ENCODE measurements at regions not wholly inside any gene's neighbourhood (a gene's known extent, or its start where the extent isn't known, plus 50 kb on each side); places are given as distances from the start of the nearest gene placed in this dataset.
"Not testable (repeated sequence)": the region's sequence is repeated elsewhere in the genome, so short reads cannot be mapped to it uniquely, and the experiment has no call there.

DNA sequence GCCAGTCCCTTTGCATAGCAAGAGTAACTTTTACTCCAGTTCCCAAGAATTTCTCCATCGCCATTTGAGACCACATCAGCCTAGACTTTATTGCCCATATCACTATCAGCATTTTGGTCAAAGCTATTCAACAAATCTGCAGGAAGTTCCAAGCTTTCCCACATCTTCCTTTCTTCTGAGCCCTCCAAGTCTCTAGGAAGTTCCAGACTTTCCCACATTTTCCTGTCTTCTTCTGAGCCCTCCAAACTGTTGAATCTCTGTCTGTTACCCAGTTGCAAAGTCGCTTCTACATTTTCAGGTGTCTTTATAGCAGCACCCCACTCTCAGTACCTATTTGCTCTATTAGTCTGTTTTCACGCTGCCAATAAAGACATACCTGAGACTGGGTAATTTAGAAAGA lies 386.4 kb upstream of the KCND2 start:
- H3K79me2 ChIP-seq (replicated peaks; ENCODE audit: insufficient read depth); H3K9me3 Mint-ChIP-seq; ATAC-seq; H3K4me2 ChIP-seq; H3K27me3 Mint-ChIP-seq (ENCODE audit: insufficient read depth, low read depth, poor library complexity); H3K27ac ChIP-seq (ENCODE audit: low read depth); H3K9me2 ChIP-seq (ENCODE audit: insufficient read depth); H3K27ac Mint-ChIP-seq; H4K20me1 ChIP-seq (replicated peaks; ENCODE audit: insufficient read depth); H3K4me3 Mint-ChIP-seq; H3K36me3 Mint-ChIP-seq (ENCODE audit: low read depth); H3F3A ChIP-seq (replicated peaks; ENCODE audit: low read depth); H3K36me3 ChIP-seq (ENCODE audit: insufficient read depth); H3K27me3 ChIP-seq (ENCODE audit: insufficient read depth); H3K4me1 Mint-ChIP-seq; H2AFZ ChIP-seq; H3K4me1 ChIP-seq (ENCODE audit: insufficient read depth); DNase-seq (ENCODE audit: low spot score); H3K4me3 ChIP-seq: not testable (repeated sequence)

- no peaks in the 10 kb centered on the region for H3F3A ChIP-seq (replicated peaks; ENCODE audit: low read depth)
- Mint-ChIP-seq H3K4me1 (peaks cover 8% of the 10 kb centered on the region; the same call in 2 of the 3 replicates), H3K9me3 (peaks cover 6% of the 10 kb centered on the region), H3K27me3 (ENCODE audit: insufficient read depth, low read depth, poor library complexity) (no peaks in the 10 kb centered on the region), H3K4me3 (no peak overlapping the region), H3K27ac (no peak overlapping the region), H3K36me3 (ENCODE audit: low read depth) (peaks cover 9% of the 10 kb centered on the region; the same call in 1 of the 3 replicates)
- H4K20me1 ChIP-seq (replicated peaks; ENCODE audit: insufficient read depth), result no peaks in the 10 kb centered on the region
- H3K4me2 ChIP-seq, result no peak overlapping the region
- no peaks in the 10 kb centered on the region for H3K79me2 ChIP-seq (replicated peaks; ENCODE audit: insufficient read depth)
- no peak for ATAC-seq
- no peaks in the 10 kb centered on the region for H3K36me3 ChIP-seq (ENCODE audit: insufficient read depth)
- 0 out of 2 replicates have a peak, but pooled peaks cover 2% of the 10 kb centered on the region for H3K4me1 ChIP-seq (ENCODE audit: insufficient read depth)
- no peak overlapping the region for H2AFZ ChIP-seq
- peaks cover 8% of the 10 kb centered on the region; the same call in 1 of the 2 replicates for H3K9me2 ChIP-seq (ENCODE audit: insufficient read depth)
- no peak overlapping the region for H3K27ac ChIP-seq (ENCODE audit: low read depth)
- DNase-seq (ENCODE audit: low spot score), result no peak
- H3K4me3 ChIP-seq, result no peak overlapping the region
- no peaks in the 10 kb centered on the region for H3K27me3 ChIP-seq (ENCODE audit: insufficient read depth)
- TF ChIP-seq ZNF331 (CRISPR knock-in tag; IDR thresholded peaks at IDR 0.05; ENCODE audit: low read depth) (no peak), CREB1 (CRISPR knock-in tag; IDR thresholded peaks at IDR 0.05; ENCODE audit: low read depth) (no peak), EZH2 (IDR thresholded peaks at IDR 0.05; ENCODE audit: low read depth, unreplicated experiment) (no peak), JUNB (IDR thresholded peaks at IDR 0.05; ENCODE audit: unreplicated experiment) (no peak), NANOG (IDR thresholded peaks at IDR 0.05; ENCODE audit: borderline replicate concordance) (no peak), EZH2phosphoT487 (IDR thresholded peaks at IDR 0.05; ENCODE audit: unreplicated experiment) (no peak), POLR2AphosphoS5 (IDR thresholded peaks at IDR 0.05; ENCODE audit: low read depth) (no peak)
- TF ChIP-seq, protein P1, sequence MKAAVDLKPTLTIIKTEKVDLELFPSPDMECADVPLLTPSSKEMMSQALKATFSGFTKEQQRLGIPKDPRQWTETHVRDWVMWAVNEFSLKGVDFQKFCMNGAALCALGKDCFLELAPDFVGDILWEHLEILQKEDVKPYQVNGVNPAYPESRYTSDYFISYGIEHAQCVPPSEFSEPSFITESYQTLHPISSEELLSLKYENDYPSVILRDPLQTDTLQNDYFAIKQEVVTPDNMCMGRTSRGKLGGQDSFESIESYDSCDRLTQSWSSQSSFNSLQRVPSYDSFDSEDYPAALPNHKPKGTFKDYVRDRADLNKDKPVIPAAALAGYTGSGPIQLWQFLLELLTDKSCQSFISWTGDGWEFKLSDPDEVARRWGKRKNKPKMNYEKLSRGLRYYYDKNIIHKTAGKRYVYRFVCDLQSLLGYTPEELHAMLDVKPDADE (IDR thresholded peaks at IDR 0.05), result no peak
- TF ChIP-seq, protein P2, sequence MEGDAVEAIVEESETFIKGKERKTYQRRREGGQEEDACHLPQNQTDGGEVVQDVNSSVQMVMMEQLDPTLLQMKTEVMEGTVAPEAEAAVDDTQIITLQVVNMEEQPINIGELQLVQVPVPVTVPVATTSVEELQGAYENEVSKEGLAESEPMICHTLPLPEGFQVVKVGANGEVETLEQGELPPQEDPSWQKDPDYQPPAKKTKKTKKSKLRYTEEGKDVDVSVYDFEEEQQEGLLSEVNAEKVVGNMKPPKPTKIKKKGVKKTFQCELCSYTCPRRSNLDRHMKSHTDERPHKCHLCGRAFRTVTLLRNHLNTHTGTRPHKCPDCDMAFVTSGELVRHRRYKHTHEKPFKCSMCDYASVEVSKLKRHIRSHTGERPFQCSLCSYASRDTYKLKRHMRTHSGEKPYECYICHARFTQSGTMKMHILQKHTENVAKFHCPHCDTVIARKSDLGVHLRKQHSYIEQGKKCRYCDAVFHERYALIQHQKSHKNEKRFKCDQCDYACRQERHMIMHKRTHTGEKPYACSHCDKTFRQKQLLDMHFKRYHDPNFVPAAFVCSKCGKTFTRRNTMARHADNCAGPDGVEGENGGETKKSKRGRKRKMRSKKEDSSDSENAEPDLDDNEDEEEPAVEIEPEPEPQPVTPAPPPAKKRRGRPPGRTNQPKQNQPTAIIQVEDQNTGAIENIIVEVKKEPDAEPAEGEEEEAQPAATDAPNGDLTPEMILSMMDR (conservative IDR thresholded peaks at IDR 0.05; ENCODE audit: low read depth in 2 of 2), result no peak
- TF ChIP-seq, protein P3, sequence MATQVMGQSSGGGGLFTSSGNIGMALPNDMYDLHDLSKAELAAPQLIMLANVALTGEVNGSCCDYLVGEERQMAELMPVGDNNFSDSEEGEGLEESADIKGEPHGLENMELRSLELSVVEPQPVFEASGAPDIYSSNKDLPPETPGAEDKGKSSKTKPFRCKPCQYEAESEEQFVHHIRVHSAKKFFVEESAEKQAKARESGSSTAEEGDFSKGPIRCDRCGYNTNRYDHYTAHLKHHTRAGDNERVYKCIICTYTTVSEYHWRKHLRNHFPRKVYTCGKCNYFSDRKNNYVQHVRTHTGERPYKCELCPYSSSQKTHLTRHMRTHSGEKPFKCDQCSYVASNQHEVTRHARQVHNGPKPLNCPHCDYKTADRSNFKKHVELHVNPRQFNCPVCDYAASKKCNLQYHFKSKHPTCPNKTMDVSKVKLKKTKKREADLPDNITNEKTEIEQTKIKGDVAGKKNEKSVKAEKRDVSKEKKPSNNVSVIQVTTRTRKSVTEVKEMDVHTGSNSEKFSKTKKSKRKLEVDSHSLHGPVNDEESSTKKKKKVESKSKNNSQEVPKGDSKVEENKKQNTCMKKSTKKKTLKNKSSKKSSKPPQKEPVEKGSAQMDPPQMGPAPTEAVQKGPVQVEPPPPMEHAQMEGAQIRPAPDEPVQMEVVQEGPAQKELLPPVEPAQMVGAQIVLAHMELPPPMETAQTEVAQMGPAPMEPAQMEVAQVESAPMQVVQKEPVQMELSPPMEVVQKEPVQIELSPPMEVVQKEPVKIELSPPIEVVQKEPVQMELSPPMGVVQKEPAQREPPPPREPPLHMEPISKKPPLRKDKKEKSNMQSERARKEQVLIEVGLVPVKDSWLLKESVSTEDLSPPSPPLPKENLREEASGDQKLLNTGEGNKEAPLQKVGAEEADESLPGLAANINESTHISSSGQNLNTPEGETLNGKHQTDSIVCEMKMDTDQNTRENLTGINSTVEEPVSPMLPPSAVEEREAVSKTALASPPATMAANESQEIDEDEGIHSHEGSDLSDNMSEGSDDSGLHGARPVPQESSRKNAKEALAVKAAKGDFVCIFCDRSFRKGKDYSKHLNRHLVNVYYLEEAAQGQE (IDR thresholded peaks at IDR 0.05; ENCODE audit: unreplicated experiment), result no peak
Measured at GRCh38 chr7:119888251-119888650, 384.7 kb upstream of the KCND2 start.

Data from GM23338 (cell line).